ENCODE measurements at regions not wholly inside any gene's neighbourhood (a gene's known extent, or its start where the extent isn't known, plus 50 kb on each side); places are given as distances from the start of the nearest gene placed in this dataset.
"Not testable (repeated sequence)": the region's sequence is repeated elsewhere in the genome, so short reads cannot be mapped to it uniquely, and the experiment has no call there.

GRCh38 chr18:38301621-38302020, 736.0 kb upstream of the CELF4 start:
- DNase-seq (ENCODE audit: low spot score) = no peak
- ATAC-seq = no peak

- ATAC-seq (no peak), DNase-seq (ENCODE audit: low spot score) (no peak)
Observed at GRCh38 chr18:38297910-38298309, 732.3 kb upstream of the CELF4 start.

- no peak for DNase-seq (ENCODE audit: low spot score)
- ATAC-seq = no peak
Observed at GRCh38 chr18:38290229-38290628, 724.6 kb upstream of the CELF4 start.

DNA sequence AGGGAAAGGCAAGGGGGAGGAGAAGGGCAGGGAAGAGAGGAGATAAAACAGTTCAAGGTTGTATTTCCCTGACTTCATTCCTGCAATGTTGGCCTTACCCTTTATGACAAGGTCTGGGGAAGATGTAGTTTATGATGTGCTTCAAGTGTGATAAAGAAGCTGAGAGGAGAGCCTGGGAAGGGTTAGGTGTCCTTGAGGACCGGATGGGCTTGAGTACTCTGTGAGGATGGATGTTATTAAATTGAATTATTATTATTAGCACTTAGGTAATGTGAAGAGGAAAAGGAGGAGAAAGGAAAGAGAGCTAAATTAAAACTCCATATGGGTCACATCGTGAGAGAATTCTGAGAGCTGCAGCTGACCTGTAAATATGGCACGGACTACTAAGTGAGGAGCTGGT, 719.4 kb upstream of the CELF4 start:
- no peak for DNase-seq (ENCODE audit: low spot score)

DNA sequence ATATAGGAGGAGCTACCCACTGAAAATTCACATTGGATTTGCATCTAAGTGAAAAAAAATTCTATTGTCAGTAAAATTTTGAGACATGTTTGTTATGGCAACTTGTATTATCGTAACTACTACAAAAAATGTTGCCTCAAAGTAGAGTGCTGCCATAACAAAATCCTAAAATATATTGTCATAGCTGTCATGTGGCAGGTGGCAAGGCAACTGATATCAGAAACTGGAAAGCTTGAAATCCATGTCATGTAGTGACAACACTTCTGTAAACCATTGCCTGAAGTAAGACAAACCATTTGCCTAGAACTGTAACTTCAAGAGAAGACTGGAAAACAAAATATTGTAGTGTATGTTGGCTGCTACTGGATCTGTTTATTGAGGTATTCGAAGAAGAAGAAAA, 697.5 kb upstream of the CELF4 start:
- DNase-seq (ENCODE audit: low spot score) (no peak), ATAC-seq (no peak)

More for the DNA sequence above, 719.4 kb upstream of the CELF4 start:
- no peak for ATAC-seq

DNA sequence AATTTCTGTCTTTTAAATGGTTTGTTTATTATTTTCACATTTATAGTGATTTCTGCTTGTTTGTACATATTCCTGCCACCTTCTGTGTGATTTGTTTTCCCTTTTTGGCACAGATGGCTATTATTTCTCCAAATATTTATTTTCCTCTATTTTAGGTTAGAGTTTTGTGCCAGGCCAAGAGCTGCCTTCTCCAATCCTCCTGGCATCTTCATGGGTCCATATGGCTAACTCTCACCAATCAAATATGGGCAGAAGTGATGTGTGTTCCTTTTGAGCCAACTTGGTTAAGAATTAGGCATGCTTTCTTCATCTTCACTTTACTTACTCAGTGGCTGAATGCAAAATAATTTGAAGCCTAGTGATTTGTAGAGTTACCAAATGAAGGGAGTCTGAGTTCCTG, 697.1 kb upstream of the CELF4 start:
- DNase-seq (ENCODE audit: low spot score) (no peak), ATAC-seq (no peak)

GRCh38 chr18:38257661-38258060, 692.1 kb upstream of the CELF4 start:
- ATAC-seq (no peak), DNase-seq (ENCODE audit: low spot score) (no peak)

GRCh38 chr18:38256366-38256765, 690.8 kb upstream of the CELF4 start:
- ATAC-seq (no peak), DNase-seq (ENCODE audit: low spot score) (no peak)

- DNase-seq (ENCODE audit: low spot score) = no peak
- ATAC-seq = no peak
Observed at GRCh38 chr18:38250971-38251370, 685.4 kb upstream of the CELF4 start.

- ATAC-seq (no peak), DNase-seq (ENCODE audit: low spot score) (no peak)
Observed at GRCh38 chr18:38244480-38244879, 678.9 kb upstream of the CELF4 start.

DNA sequence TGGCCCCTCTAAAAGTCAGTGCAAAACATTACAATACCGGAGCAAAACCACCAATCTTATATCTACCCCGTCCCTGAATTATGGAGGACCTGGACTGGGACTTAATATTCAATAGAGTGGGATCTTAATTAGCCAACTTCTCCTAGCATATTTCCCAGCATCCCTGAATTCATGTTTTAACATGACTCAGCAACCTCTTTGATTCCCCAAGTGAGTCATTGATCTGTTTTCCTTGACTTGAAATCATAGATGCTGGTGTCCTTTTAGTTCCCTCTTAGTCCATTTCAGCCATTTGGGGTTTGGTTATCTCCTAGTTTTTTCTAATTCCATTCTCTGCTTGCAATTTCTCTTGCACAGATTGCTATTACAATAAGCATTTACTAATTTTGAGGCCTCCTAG, 677.7 kb upstream of the CELF4 start:
- DNase-seq (ENCODE audit: low spot score) = no peak
- no peak for ATAC-seq

- ATAC-seq (no peak), DNase-seq (ENCODE audit: low spot score) (no peak)
Observed at GRCh38 chr18:38241736-38242135, 676.1 kb upstream of the CELF4 start.

DNA sequence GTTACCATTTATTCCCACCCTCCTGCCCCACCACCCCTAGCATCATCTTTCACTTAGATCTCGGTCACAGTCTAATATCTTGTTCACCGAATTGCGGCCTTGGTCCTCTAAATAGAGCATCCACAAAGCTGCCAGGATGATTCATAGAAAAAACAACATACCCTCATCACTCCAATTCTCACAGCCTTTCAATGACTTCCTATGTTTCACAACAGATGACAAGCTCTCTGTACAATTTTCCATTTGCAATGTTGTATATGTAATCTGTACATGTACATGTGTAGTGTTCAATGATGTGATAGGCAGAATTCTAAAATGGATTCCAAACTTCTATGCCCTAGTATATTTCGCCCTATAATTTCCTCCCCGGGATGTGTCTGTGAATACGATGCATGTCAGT, 675.6 kb upstream of the CELF4 start:
- no peak for DNase-seq (ENCODE audit: low spot score)
- ATAC-seq = no peak

- ATAC-seq = no peak
Observed at GRCh38 chr18:38239606-38240005, 674.0 kb upstream of the CELF4 start.

GRCh38 chr18:38237796-38238195, 672.2 kb upstream of the CELF4 start:
- no peak for ATAC-seq
- no peak for DNase-seq (ENCODE audit: low spot score)

More at GRCh38 chr18:38239606-38240005, 674.0 kb upstream of the CELF4 start:
- DNase-seq (ENCODE audit: low spot score) = no peak

DNA sequence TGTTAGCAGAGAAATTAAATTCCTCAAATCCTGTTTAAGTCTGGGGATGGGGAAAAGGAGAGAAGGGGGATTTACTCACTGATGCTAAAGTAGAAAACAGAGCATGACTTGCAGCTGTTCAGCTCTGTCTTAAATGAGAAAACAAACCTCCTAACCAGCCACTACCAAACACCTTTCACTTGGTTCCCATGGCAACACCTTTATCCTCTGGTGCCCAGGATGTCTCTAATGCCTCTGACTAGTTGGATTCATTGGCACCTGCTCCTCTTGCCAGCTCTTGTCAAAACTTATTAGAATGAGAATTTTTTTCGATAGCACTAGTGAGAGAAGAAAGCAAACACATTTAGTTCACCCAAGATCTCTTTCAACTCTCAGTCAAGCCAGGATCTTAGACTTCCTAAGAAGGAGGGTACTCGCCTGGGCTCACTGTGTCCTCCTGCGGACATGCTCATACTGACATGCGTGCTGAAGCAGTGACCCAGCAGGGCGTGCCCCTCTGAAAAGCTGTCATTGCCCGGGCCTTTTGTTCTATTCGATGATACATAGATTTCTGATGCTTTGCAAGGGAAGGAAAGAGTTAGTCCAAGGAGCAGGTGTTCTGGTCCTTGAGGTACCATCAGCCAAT, 656.0 kb upstream of the CELF4 start:
- ATAC-seq (no peak), DNase-seq (ENCODE audit: low spot score) (no peak)

GRCh38 chr18:38198956-38199355, 633.4 kb upstream of the CELF4 start:
- ATAC-seq (no peak), DNase-seq (ENCODE audit: low spot score) (no peak)

- DNase-seq (ENCODE audit: low spot score) = no peak
- no peak for ATAC-seq
Observed at GRCh38 chr18:38198526-38198925, 632.9 kb upstream of the CELF4 start.

DNA sequence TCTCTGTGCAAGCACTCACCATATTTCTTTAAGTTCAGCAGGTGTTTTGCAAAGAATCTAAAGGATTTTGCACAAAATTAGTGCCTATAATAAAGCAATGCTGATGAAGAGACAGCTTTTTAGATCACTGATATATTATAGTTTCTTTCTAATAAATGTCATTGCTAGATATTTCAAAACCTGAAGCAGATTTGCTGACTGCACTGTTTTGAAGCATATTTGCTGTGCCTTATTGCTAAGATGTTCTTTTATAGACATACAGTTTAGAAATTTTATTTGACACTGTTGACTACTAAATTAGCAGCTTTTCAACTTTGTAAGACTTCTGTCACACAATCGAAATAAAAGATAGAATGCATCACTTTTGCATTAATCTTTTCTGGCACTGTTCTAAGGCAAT, 620.9 kb upstream of the CELF4 start:
- ATAC-seq = no peak
- DNase-seq (ENCODE audit: low spot score) = no peak

DNA sequence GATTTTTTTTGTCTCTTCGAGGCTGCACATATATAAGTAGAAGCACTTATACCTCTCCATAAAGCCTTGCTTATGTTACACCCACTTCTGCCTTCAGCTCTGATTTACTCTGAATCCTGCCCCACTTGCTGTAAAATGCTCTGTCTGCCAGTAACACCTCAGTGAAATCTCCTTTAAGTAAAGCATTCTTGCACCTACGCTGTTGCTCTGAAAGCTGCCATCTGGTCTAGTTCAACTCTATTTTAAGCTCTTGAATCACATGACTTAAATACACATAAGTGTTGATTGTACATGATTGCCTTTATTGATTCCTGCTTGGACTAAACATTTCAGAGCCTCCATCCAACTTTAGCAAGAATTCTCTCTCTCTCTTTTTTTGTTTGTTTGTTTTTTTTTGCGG, 609.0 kb upstream of the CELF4 start:
- no peak for DNase-seq (ENCODE audit: low spot score)
- no peak for ATAC-seq

DNA sequence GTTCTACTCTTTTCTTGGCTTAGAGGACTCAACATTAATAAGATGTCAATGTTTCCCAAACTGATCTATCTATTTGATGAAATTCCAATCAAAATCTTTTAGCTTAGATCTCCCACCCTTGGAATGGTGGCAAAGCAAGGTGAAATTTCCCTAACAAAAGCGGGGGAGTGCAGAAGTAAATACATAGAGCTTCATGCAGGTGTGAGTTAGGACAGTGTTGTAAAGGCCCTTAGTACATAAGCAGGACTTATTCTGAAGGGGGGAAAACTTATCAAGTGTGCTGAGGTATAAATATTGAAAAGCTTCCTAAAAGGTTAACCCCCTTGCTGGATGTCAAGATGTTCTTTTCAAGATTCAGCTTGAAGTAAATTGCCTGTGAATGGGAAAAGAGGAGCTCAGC, 608.6 kb upstream of the CELF4 start:
- no peak for ATAC-seq
- DNase-seq (ENCODE audit: low spot score) = no peak

- no peak for ATAC-seq
- DNase-seq (ENCODE audit: low spot score) = no peak
Observed at GRCh38 chr18:38170845-38171244, 605.2 kb upstream of the CELF4 start.

DNA sequence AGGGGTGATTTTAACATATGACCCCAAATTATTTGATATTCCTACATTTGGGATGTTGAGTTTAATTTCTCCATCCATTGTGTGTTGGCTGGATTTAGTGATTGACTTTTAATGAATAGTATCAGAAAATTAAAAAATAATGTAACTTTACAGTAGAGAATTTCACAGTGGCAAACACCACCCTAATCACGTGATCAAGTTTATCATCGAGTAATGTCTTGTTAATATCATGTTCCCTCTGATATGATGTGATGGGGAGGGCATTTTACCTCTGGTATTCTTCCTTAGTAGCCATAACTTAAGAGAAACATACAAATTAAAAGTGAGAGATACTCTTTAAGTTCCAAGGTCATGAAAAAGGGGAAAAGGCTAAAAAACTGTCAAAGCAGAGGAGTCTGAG, 602.0 kb upstream of the CELF4 start:
- no peak for DNase-seq (ENCODE audit: low spot score)
- ATAC-seq = no peak

DNA sequence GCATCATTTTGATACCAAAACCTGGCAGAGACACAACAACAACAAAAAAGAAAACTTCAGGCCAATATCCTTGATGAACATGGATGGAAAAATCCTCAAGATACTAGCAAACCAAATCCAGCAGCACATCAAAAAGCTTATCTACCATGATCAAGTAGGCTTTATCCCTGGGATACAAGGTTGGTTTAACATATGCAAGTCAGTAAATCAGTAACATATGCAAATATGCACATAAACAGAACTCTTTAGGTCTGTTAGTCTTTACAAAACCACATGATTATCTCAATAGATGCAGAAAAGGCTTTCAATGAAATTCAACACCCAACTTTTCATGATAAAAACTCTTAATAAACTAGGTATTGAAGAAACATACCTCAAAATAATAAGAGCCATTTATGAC, 587.5 kb upstream of the CELF4 start:
- ATAC-seq; DNase-seq (ENCODE audit: low spot score): not testable (repeated sequence)
